AG04450 (cell line): ENCODE measurements at regions not wholly inside any gene's neighbourhood (a gene's known extent, or its start where the extent isn't known, plus 50 kb on each side); places are given as distances from the start of the nearest gene placed in this dataset.

ENCODE experiments used
- CTCF ChIA-PET: fragments of 300-600, 350-600 bp; formaldehyde crosslinking; extraction: SDS; loops from one replicate; lab custom pipeline; 2022; ENCODE audit warnings: antibody characterized with exemption, inconsistent platforms; lab: Charles Lee
- POLR2A ChIA-PET: fragments of 350-600 bp; formaldehyde crosslinking; extraction: SDS; loops from one replicate; lab custom pipeline; 2021; ENCODE audit warnings: antibody characterized with exemption, inconsistent platforms; lab: Yijun Ruan, JAX
- DNase-seq: peaks from one replicate; pipeline ENCODE4 v3.0.0-alpha.2; 2011; ENCODE audit warnings: low read depth, low spot score
- H3K27ac ChIP-seq: one replicate; pipeline ENCODE4 v1.5.1; 2012; ENCODE audit warnings: low read depth, low read length, control low read depth
- H3K27me3 ChIP-seq: one replicate; pipeline ENCODE4 v1.6.0; 2012; ENCODE audit warnings: low read length; ENCODE audit not compliant: control insufficient read depth, insufficient read depth
- H3K4me3 ChIP-seq: 2 replicates; pipeline ENCODE4 v1.5.1; 2011; ENCODE audit warnings: mild to moderate bottlenecking, low read depth, low read length, control low read depth
- H3K9me3 ChIP-seq: 2 replicates; pipeline ENCODE4 v1.5.1; 2012; ENCODE audit warnings: low read length; ENCODE audit not compliant: control insufficient read depth, insufficient read depth
- TF ChIP-seq, protein P1 (sequence below): IDR thresholded peaks from 2 replicates; pipeline ENCODE4 v1.5.1; 2011; ENCODE audit warnings: low read depth, low read length, control low read depth, inconsistent platforms

- no peak overlapping the region for H3K27ac ChIP-seq
- POLR2A ChIA-PET, result no interaction called here
- H3K9me3 ChIP-seq, result no peaks in the 10 kb centered on the region
- peaks cover 3% of the 10 kb centered on the region for H3K27me3 ChIP-seq
- no peak overlapping the region for H3K4me3 ChIP-seq
- no peak for DNase-seq
- CTCF ChIA-PET, result no interaction called here
- TF ChIP-seq, protein P1, sequence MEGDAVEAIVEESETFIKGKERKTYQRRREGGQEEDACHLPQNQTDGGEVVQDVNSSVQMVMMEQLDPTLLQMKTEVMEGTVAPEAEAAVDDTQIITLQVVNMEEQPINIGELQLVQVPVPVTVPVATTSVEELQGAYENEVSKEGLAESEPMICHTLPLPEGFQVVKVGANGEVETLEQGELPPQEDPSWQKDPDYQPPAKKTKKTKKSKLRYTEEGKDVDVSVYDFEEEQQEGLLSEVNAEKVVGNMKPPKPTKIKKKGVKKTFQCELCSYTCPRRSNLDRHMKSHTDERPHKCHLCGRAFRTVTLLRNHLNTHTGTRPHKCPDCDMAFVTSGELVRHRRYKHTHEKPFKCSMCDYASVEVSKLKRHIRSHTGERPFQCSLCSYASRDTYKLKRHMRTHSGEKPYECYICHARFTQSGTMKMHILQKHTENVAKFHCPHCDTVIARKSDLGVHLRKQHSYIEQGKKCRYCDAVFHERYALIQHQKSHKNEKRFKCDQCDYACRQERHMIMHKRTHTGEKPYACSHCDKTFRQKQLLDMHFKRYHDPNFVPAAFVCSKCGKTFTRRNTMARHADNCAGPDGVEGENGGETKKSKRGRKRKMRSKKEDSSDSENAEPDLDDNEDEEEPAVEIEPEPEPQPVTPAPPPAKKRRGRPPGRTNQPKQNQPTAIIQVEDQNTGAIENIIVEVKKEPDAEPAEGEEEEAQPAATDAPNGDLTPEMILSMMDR, result no peak
Observed at GRCh38 chr11:129726179-129726578, 89.5 kb upstream of the TMEM45B start.

DNA sequence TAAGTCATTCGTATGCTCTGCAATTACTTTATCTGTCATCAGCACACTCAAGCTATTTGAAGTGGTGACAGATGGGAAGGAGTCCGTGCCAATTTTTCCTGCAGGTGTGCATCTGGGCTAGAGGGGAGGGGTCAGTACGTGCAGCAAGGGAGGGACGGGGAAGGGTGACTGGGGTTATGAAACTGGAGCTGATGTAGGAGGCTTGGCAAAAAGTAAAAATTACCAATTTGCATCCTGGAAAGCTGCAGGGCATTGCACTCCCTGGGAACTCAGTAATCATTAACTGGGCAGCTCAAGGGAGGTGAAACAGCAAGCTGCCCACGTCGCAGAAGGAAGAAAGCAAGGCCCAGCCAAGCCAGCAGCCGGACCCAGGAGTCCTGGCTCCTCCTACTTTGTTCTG lies 87.1 kb upstream of the TMEM45B start:
- CTCF ChIA-PET, result interaction anchor here (0.9 kb wide), 1 partner anchor 33 kb away, joined by 3 read pairs; no protein-coding TSS in a partner anchor

DNA sequence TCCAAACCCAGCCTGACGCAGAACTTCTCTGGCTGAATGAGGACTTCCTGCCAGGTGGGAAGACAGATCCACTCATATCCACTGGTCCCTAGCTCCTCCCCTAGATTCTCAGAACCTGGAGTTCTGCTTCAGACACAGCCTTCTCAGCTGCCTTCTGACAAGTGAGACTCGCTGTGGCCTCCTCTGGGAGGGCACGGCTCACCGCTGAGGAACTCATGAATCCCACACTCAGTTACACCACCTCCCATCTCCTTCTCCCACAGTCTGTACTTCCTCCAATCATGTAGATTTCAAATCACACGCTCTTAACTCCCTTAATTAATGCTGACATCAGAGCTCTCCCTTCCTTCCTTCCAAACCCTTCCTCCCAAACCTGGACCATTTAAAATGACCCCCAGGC lies 86.4 kb upstream of the TMEM45B start:
- POLR2A ChIA-PET, result no interaction called here
- DNase-seq, result no peak
- H3K27me3 ChIP-seq, result peaks cover 4% of the 10 kb centered on the region
- H3K4me3 ChIP-seq, result no peak overlapping the region
- CTCF ChIA-PET, result no interaction called here
- no peaks in the 10 kb centered on the region for H3K9me3 ChIP-seq
- H3K27ac ChIP-seq, result no peak overlapping the region
- TF ChIP-seq, protein P1, result no peak

More for the DNA sequence above, 87.1 kb upstream of the TMEM45B start:
- DNase-seq, result no peak
- H3K27me3 ChIP-seq, result peaks cover 3% of the 10 kb centered on the region
- no peak overlapping the region for H3K27ac ChIP-seq
- POLR2A ChIA-PET, result no interaction called here
- no peaks in the 10 kb centered on the region for H3K9me3 ChIP-seq
- no peak overlapping the region for H3K4me3 ChIP-seq
- TF ChIP-seq, protein P1, result no peak

DNA sequence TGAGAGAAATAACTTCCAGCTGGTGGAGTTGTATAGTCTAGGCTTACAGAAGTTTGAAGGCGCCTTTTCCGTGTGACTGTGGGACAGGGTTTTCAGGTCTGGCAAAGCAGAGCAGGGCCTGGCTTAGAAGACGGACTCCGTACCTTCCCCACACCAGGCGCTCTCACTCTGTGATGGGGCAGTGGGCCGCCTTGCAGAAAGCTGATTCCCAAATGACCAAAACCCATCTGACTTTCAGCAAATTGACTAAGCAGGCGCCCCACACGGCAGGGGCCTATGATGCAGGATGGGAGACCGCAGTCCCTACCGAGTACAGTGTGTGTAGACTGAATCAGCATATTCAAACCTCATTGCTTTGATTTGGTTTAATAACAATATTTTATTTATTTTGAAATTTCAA lies 85.8 kb upstream of the TMEM45B start:
- TF ChIP-seq, protein P1, result no peak
- H3K4me3 ChIP-seq, result no peak overlapping the region
- peaks cover 4% of the 10 kb centered on the region for H3K27me3 ChIP-seq
- DNase-seq, result no peak
- ChIA-PET POLR2A (no interaction called here), CTCF (no interaction called here)
- no peak overlapping the region for H3K27ac ChIP-seq
- no peaks in the 10 kb centered on the region for H3K9me3 ChIP-seq

GRCh38 chr11:129731316-129731715 lies 84.3 kb upstream of the TMEM45B start:
- H3K9me3 ChIP-seq, result no peaks in the 10 kb centered on the region
- no peak overlapping the region for H3K4me3 ChIP-seq
- H3K27ac ChIP-seq, result no peak overlapping the region
- TF ChIP-seq, protein P1, result no peak
- ChIA-PET POLR2A (no interaction called here), CTCF (interaction anchor here (1.0 kb wide), 1 partner anchor 19 kb away, joined by 3 read pairs; no protein-coding TSS in a partner anchor)
- DNase-seq, result no peak
- peaks cover 4% of the 10 kb centered on the region for H3K27me3 ChIP-seq
